Transverse colon (tissue), 4 donors: ENCODE measurements at regions not wholly inside any gene's neighbourhood (a gene's known extent, or its start where the extent isn't known, plus 50 kb on each side); places are given as distances from the start of the nearest gene placed in this dataset.

ENCODE experiments used
- DNase-seq: peaks from one replicate; pipeline ENCODE4 v3.0.0-alpha.2; 2019
- H3K27ac ChIP-seq, 4 donors: fragments of 200-600 bp; sonication (generic); 2 replicates each; pipeline ENCODE4 v1.5.1; 2016 to 2018; ENCODE audit warnings: inconsistent platforms in 4 of 4
- H3K27me3 ChIP-seq: fragments of 200-600 bp; sonication (generic); 2 replicates; pipeline ENCODE4 v1.5.1; 2017; ENCODE audit warnings: inconsistent platforms
- H3K36me3 ChIP-seq, 4 donors: fragments of 200-600 bp; sonication (generic); 2 replicates each; pipeline ENCODE4 v1.5.1; 2017 to 2019; ENCODE audit warnings: inconsistent platforms in 4 of 4
- H3K4me1 ChIP-seq, 4 donors: fragments of 200-600 bp; sonication (generic); 2 replicates each; pipeline ENCODE4 v1.5.1; 2017 to 2020; ENCODE audit warnings: inconsistent platforms in 4 of 4
- H3K4me3 ChIP-seq, 4 donors: fragments of 200-600 bp; sonication (generic); 1 replicate in 1 of 4; 2 replicates in 3 of 4; pipeline versions ENCODE4 v1.5.1 to v1.6.1; 2017 to 2019; ENCODE audit warnings: inconsistent platforms in 4 of 4
- H3K9me3 ChIP-seq, 2 donors: fragments of 200-600 bp; sonication (generic); 2 replicates each; pipeline ENCODE4 v1.5.1; 2017 to 2019; ENCODE audit warnings: inconsistent platforms in 2 of 2
- CTCF ChIP-seq, 5 experiments: fragments of 200-600 bp in 3 of 5; fragments of 450-650 bp in 2 of 5; sonication (generic) in 3 of 5; IDR thresholded peaks; 1 replicate in 2 of 5; 2 replicates in 3 of 5; pipeline ENCODE4 v1.5.1; 2016 to 2017; ENCODE audit warnings: antibody characterized with exemption in 5 of 5, inconsistent platforms in 3 of 5, mild to moderate bottlenecking in 2 of 5, moderate library complexity in 1 of 5
- EP300 ChIP-seq: sonication (generic); formaldehyde crosslinking; IDR thresholded peaks from one replicate; pipeline ENCODE4 v1.6.1; 2017; ENCODE audit warnings: antibody characterized with exemption, low read depth
- POLR2A ChIP-seq: fragments of 450-650 bp; IDR thresholded peaks from one replicate; pipeline ENCODE4 v1.6.1; 2016; ENCODE audit warnings: antibody characterized with exemption, mild to moderate bottlenecking, moderate library complexity
- POLR2AphosphoS5 ChIP-seq, 3 donors: sonication (generic); formaldehyde crosslinking; IDR thresholded peaks; one replicate each; pipeline ENCODE4 v1.6.1; 2016; ENCODE audit warnings: antibody characterized with exemption in 3 of 3
- WGBS, 2 donors: methylation state at CpG; one replicate each; pipeline ENCODE4 v1.1.5; 2018; ENCODE audit warnings: low coverage in 1 of 2; 5-methylcytosine and 5-hydroxymethylcytosine counted together
- in situ Hi-C, 4 donors: fragments of 200-750 bp; cut with MboI; loops; one replicate each; pipeline versions ENCODE4 v1.15.0 to v1.15.1; 2017; ENCODE audit warnings: low sequenced_read_pairs in 3 of 4, low pct_ligation_motif_present in 1 of 4, low pct_unique_long_range_greater_than_20kb in 1 of 4
- intact Hi-C: fragments of 100-400 bp; cut with DNase I; formaldehyde crosslinking; loops from one replicate; pipeline ENCODE4 v1.15.1; 2023; ENCODE audit warnings: low total_unique reads

- intact Hi-C loops (no loop called here), in situ Hi-C loops (no loop called here)
- DNase-seq: no peak
- TF ChIP-seq POLR2AphosphoS5 (IDR thresholded peaks at IDR 0.05) (no peak), EP300 (no peak), CTCF (IDR thresholded peaks at IDR 0.05) (no peak), POLR2A (no peak)
- no peaks in the 10 kb centered on the region for H3K36me3 ChIP-seq
- no peaks in the 10 kb centered on the region for H3K4me1 ChIP-seq
- no peak overlapping the region for H3K27ac ChIP-seq
- 82 to 88% methylated on average over 2 of the region's 2 CpGs for WGBS, 2 donors
- no peaks in the 10 kb centered on the region for H3K27me3 ChIP-seq
- H3K9me3 ChIP-seq: no peaks in the 10 kb centered on the region
- H3K4me3 ChIP-seq: no peak overlapping the region
Observed at GRCh38 chr12:21073129-21073528, 57.9 kb upstream of the SLCO1B1 start.

- no peak for DNase-seq
- 83 to 86% methylated on average over 1 to 9 of the region's 9 CpGs for WGBS, 2 donors
- intact Hi-C loops: no loop called here
- Histone ChIP-seq H3K4me3 (no peak overlapping the region), H3K36me3 (no peaks in the 10 kb centered on the region), H3K9me3 (no peaks in the 10 kb centered on the region), H3K27me3 (no peaks in the 10 kb centered on the region), H3K4me1 (no peaks in the 10 kb centered on the region), H3K27ac (no peak overlapping the region)
- no peak for TF ChIP-seq CTCF (IDR thresholded peaks at IDR 0.05)
- TF ChIP-seq POLR2AphosphoS5 (IDR thresholded peaks at IDR 0.05): no peak
- TF ChIP-seq EP300: no peak
- no peak for TF ChIP-seq POLR2A
- in situ Hi-C loops: no loop called here
Observed at GRCh38 chr12:21073822-21074460, 57.1 kb upstream of the SLCO1B1 start.
